SK-N-SH treated with all-trans-retinoic acid at 6 μM for 48 hours (cell line): ENCODE measurements at regions not wholly inside any gene's neighbourhood (a gene's known extent, or its start where the extent isn't known, plus 50 kb on each side); places are given as distances from the start of the nearest gene placed in this dataset.

Experiments
- BACH2 ChIP-seq: fragments of 250-450 bp; sonication (Bioruptor Pico); IDR thresholded peaks from 2 replicates; pipeline ENCODE4 v1.9.0; 2021; ENCODE audit warnings: mild to moderate bottlenecking, borderline replicate concordance
- CSRNP3 ChIP-seq: fragments of 250-450 bp; sonication (Bioruptor Pico); IDR thresholded peaks from 2 replicates; pipeline ENCODE4 v1.5.1; 2021; ENCODE audit warnings: mild to moderate bottlenecking, moderate library complexity
- ISL1 ChIP-seq: fragments of 250-450 bp; sonication (Bioruptor Pico); IDR thresholded peaks from 2 replicates; pipeline ENCODE4 v2.1.2; 2022; ENCODE audit warnings: mild to moderate bottlenecking, moderate library complexity
- PPARA ChIP-seq: fragments of 250-450 bp; sonication (Bioruptor Pico); IDR thresholded peaks from 2 replicates; pipeline ENCODE4 v1.5.0; 2020; ENCODE audit warnings: mild to moderate bottlenecking, borderline replicate concordance
- RARB ChIP-seq: fragments of 250-450 bp; sonication (Bioruptor Pico); IDR thresholded peaks from 2 replicates; pipeline ENCODE4 v1.8.0; 2021; ENCODE audit warnings: mild to moderate bottlenecking, moderate library complexity
- TSHZ2 ChIP-seq: fragments of 250-450 bp; sonication (Bioruptor Pico); IDR thresholded peaks from 2 replicates; pipeline ENCODE4 v1.5.0; 2020; ENCODE audit warnings: mild to moderate bottlenecking, moderate library complexity
- ZFP30 ChIP-seq: fragments of 450-650 bp; formaldehyde crosslinking; IDR thresholded peaks from 2 replicates; pipeline ENCODE4 v1.5.0; 2022; ENCODE audit warnings: mild to moderate bottlenecking, moderate library complexity
- ZNF565 ChIP-seq: fragments of 450-650 bp; formaldehyde crosslinking; conservative IDR thresholded peaks from 2 replicates; pipeline ENCODE4 v1.5.0; 2020; ENCODE audit warnings: low read depth, mild to moderate bottlenecking, moderate library complexity
- ZNF70 ChIP-seq: fragments of 450-650 bp; formaldehyde crosslinking; IDR thresholded peaks from 2 replicates; pipeline ENCODE4 v1.5.0; 2020; ENCODE audit warnings: mild to moderate bottlenecking, moderate library complexity
- TF ChIP-seq, protein P1 (sequence below): fragments of 250-450 bp; sonication (Bioruptor Pico); IDR thresholded peaks from 2 replicates; pipeline ENCODE4 v1.8.0; 2020; ENCODE audit warnings: mild to moderate bottlenecking, moderate library complexity, borderline replicate concordance
- TF ChIP-seq, protein P2 (sequence below): fragments of 250-450 bp; sonication (Bioruptor Pico); IDR thresholded peaks from 2 replicates; pipeline ENCODE4 v1.5.1; 2020; ENCODE audit warnings: low read depth, mild to moderate bottlenecking, moderate library complexity
- TF ChIP-seq, protein P3 (sequence below): fragments of 250-450 bp; sonication (Bioruptor Pico); IDR thresholded peaks from 2 replicates; pipeline ENCODE4 v1.8.0; 2021; ENCODE audit warnings: low read depth, mild to moderate bottlenecking, moderate library complexity, borderline replicate concordance

DNA sequence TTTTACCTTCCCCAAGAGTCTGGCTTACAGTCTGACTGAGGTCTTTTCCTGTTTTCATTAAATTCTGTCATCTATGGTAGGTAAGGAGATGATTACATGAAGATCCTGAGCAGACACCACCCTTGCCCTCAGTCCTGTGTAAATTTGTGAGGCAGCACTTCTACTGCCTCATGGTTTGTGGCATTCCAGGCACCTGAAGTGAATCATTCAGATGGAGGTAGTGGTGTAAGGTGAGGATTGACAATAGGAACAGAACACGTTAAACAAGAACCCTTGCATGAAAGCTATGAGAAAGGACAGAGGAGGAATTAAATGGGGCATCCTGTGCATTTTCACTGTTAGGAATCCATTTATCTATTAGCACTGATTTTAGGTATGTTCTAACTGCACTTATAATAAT lies 618.6 kb downstream of the TLL1 start:
- TF ChIP-seq ZNF70 (no peak), TSHZ2 (CRISPR knock-in tag) (no peak), CSRNP3 (CRISPR knock-in tag) (no peak), ZNF565 (CRISPR knock-in tag) (no peak), ISL1 (CRISPR knock-in tag) (no peak), PPARA (CRISPR knock-in tag) (no peak), RARB (CRISPR knock-in tag) (no peak), BACH2 (CRISPR knock-in tag) (no peak), ZFP30 (no peak)
- TF ChIP-seq, protein P1, sequence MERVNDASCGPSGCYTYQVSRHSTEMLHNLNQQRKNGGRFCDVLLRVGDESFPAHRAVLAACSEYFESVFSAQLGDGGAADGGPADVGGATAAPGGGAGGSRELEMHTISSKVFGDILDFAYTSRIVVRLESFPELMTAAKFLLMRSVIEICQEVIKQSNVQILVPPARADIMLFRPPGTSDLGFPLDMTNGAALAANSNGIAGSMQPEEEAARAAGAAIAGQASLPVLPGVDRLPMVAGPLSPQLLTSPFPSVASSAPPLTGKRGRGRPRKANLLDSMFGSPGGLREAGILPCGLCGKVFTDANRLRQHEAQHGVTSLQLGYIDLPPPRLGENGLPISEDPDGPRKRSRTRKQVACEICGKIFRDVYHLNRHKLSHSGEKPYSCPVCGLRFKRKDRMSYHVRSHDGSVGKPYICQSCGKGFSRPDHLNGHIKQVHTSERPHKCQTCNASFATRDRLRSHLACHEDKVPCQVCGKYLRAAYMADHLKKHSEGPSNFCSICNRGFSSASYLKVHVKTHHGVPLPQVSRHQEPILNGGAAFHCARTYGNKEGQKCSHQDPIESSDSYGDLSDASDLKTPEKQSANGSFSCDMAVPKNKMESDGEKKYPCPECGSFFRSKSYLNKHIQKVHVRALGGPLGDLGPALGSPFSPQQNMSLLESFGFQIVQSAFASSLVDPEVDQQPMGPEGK = no peak
- TF ChIP-seq, protein P2, sequence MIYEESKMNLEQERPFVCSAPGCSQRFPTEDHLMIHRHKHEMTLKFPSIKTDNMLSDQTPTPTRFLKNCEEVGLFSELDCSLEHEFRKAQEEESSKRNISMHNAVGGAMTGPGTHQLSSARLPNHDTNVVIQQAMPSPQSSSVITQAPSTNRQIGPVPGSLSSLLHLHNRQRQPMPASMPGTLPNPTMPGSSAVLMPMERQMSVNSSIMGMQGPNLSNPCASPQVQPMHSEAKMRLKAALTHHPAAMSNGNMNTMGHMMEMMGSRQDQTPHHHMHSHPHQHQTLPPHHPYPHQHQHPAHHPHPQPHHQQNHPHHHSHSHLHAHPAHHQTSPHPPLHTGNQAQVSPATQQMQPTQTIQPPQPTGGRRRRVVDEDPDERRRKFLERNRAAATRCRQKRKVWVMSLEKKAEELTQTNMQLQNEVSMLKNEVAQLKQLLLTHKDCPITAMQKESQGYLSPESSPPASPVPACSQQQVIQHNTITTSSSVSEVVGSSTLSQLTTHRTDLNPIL (CRISPR knock-in tag) = no peak
- TF ChIP-seq, protein P3, sequence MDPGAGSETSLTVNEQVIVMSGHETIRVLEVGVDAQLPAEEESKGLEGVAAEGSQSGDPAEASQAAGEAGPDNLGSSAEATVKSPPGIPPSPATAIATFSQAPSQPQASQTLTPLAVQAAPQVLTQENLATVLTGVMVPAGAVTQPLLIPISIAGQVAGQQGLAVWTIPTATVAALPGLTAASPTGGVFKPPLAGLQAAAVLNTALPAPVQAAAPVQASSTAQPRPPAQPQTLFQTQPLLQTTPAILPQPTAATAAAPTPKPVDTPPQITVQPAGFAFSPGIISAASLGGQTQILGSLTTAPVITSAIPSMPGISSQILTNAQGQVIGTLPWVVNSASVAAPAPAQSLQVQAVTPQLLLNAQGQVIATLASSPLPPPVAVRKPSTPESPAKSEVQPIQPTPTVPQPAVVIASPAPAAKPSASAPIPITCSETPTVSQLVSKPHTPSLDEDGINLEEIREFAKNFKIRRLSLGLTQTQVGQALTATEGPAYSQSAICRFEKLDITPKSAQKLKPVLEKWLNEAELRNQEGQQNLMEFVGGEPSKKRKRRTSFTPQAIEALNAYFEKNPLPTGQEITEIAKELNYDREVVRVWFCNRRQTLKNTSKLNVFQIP (CRISPR knock-in tag) = no peak
